22Rv1 (cell line): ENCODE measurements at regions not wholly inside any gene's neighbourhood (a gene's known extent, or its start where the extent isn't known, plus 50 kb on each side); places are given as distances from the start of the nearest gene placed in this dataset.

Experiments
- H3K27ac ChIP-seq: fragments of 450-650 bp; 2 replicates; pipeline ENCODE4 v1.5.1; 2017
- ZFX ChIP-seq: fragments of 450-650 bp; IDR thresholded peaks from 2 replicates; pipeline ENCODE4 v1.6.1; 2017; ENCODE audit warnings: antibody characterized with exemption, borderline replicate concordance
- TF ChIP-seq, protein P1 (sequence below): fragments of 450-650 bp; IDR thresholded peaks from 2 replicates; pipeline ENCODE4 v1.5.1; 2017; ENCODE audit warnings: mild to moderate bottlenecking

DNA sequence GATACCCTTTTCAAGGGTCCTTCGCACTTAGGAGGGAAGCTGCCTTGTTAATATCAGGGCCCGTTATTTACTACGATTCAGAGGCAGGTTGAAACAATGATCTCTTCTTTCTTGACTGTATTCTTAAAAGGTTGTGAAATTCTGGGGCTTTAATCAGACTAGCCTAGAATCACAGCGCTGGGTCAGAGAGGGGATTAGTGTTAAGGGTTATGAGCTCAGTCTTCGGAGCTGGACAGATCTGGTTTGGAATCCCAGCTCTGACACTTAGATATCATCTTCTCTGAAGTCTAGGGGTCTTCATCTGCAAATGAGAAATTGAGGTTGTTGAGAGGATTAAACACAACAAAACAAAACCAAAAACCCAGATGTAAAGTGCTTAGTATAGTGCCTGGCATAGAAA, 77.4 kb downstream of the CD83 start:
- no peak overlapping the region for H3K27ac ChIP-seq
- TF ChIP-seq, protein P1, sequence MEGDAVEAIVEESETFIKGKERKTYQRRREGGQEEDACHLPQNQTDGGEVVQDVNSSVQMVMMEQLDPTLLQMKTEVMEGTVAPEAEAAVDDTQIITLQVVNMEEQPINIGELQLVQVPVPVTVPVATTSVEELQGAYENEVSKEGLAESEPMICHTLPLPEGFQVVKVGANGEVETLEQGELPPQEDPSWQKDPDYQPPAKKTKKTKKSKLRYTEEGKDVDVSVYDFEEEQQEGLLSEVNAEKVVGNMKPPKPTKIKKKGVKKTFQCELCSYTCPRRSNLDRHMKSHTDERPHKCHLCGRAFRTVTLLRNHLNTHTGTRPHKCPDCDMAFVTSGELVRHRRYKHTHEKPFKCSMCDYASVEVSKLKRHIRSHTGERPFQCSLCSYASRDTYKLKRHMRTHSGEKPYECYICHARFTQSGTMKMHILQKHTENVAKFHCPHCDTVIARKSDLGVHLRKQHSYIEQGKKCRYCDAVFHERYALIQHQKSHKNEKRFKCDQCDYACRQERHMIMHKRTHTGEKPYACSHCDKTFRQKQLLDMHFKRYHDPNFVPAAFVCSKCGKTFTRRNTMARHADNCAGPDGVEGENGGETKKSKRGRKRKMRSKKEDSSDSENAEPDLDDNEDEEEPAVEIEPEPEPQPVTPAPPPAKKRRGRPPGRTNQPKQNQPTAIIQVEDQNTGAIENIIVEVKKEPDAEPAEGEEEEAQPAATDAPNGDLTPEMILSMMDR = no peak
- TF ChIP-seq ZFX = no peak

DNA sequence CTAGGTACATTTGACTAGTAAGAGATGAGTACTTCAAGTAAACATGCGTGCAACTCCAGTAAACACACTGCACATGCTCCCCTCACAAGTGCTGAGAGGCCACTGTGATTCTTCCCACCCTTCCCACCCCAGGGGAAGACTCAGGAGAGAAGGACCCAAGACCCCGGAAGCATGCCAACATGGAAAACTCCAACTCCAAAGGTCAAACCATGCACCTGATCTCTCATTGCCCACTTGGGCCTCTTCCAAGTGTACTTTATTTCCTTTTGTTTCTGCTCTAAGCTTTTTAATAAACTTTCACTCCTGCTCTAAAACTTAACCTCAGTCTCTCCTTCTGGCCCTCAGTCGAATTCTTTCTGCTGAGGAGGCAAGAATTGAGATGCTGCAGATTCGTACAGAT, 78.5 kb downstream of the CD83 start:
- no peak overlapping the region for H3K27ac ChIP-seq
- no peak for TF ChIP-seq ZFX
- TF ChIP-seq, protein P1 = no peak

DNA sequence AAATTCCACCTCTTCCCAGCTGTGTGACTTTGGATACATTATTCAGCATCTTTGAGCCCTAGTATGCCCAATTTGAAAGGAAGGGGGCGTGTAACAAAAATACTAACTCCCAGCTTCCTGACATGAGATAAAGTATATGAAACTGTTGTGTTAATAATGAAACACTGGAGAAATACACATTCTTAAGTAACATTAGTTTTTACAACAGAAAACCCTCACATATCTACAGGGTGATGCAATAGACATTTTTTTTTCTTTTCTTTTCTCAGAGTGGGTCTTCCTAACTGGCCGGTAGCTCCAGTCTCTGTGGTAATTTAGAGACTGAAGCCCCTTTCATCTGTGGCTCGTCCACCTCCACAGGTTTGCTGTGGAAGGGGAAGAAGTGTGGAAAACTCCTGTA, 79.5 kb downstream of the CD83 start:
- H3K27ac ChIP-seq = no peak overlapping the region
- TF ChIP-seq, protein P1 = no peak
- TF ChIP-seq ZFX = no peak

DNA sequence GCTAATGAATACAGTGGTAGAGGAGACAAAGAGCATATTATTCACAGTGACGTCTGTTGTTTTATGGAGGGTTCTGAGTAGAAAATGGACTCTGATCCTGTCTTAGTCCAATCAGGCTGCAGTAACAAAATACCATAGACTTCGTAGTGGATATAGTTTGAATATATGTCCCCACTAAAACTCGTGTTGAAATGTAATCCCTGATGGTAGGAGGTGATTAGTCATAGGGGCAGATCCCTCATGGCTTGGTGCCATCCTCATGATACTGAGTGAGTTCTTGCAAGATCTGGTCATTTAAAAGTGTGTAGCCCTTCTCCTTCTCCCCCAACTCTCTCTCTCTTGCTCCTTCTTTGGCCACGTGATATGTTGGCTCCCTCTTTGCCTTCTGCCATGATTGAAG, 82.5 kb downstream of the CD83 start:
- TF ChIP-seq, protein P1 = no peak
- no peak for TF ChIP-seq ZFX
- H3K27ac ChIP-seq = no peak overlapping the region

DNA sequence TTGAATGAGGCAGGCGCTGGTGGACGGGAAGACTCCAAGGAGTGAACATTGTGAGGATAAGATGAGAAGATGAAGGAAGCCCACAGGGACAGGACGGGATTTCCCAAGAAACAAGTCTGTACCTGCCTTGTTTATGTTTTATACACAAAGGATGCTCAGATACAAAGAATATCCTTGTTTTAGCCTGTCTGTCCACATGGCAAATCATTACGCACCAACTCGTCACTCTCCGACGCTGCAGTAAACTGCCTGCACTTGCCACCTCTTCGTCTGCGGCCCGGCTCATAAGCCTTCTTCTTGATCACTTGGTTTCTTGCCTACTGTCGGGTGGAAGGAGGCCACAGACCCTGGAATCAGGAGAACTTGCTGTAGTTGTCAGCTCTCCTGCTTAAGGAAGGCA, 85.4 kb downstream of the CD83 start:
- no peak overlapping the region for H3K27ac ChIP-seq
- TF ChIP-seq, protein P1 = no peak
- no peak for TF ChIP-seq ZFX

DNA sequence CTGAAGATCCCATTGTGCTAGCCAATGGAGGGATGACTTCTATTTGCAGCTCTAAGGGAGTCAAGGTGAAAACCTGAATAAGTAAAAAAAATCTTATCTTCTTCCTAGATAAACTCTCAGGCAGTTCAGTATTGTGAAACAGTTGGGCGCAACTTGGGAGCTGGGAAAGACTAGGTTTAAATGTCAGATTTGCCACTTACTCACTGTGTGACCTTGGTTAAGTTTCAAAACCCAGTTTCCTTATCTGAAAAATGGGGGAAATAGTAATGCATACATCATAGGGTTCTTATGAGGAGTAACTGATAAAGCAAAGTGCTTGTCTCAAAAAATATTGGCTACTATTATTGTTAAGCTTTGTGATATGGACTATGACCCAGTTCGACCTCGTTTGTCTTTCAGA, 88.8 kb downstream of the CD83 start:
- H3K27ac ChIP-seq = no peak overlapping the region
- TF ChIP-seq ZFX = no peak
- TF ChIP-seq, protein P1 = no peak

DNA sequence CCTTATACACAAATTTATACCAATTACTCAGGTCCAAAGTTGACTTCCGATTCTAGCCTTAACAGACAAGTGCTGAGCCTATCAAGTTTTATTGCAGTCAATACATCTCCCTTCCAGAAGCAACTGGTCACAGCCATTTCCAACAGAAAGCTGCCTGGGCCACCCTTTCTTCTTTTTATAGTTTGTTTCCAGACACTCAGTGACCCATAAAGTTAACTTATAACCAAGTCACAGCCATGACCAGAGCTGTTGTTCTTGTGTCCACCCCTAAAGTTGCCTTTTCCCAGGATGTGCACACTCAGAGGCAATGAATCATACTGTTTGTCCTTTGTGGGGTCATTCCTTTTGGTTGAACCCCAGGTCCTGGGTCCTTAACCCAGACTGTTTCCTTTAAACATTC, 89.9 kb downstream of the CD83 start:
- TF ChIP-seq ZFX = no peak
- TF ChIP-seq, protein P1 = no peak
- no peak overlapping the region for H3K27ac ChIP-seq
